GM18861 (cell line): ENCODE measurements at regions not wholly inside any gene's neighbourhood (a gene's known extent, or its start where the extent isn't known, plus 50 kb on each side); places are given as distances from the start of the nearest gene placed in this dataset.

Experiments used
- ATAC-seq: cut with Tn5 transposase; IDR thresholded peaks from one replicate; pipeline ENCODE4 v1.9.1; 2021; ENCODE audit not compliant: unreplicated experiment

GRCh38 chr13:107866032-107866940 is 349.1 kb downstream of the LIG4 start:
- ATAC-seq = no peak

- ATAC-seq = no peak
These were observed 349.7 kb downstream of the LIG4 start for GRCh38 chr13:107865643-107866031.

- no peak for ATAC-seq
These were observed 350.1 kb downstream of the LIG4 start for GRCh38 chr13:107865318-107865575.

GRCh38 chr13:107864543-107865317 is 350.6 kb downstream of the LIG4 start:
- no peak for ATAC-seq

GRCh38 chr13:107860284-107860683 is 355.1 kb downstream of the LIG4 start:
- no peak for ATAC-seq

- no peak for ATAC-seq
These were observed 360.5 kb downstream of the LIG4 start for GRCh38 chr13:107854880-107855279.

- ATAC-seq = no peak
These were observed 363.3 kb downstream of the LIG4 start for GRCh38 chr13:107852072-107852471.

GRCh38 chr13:107851670-107852069 is 363.7 kb downstream of the LIG4 start:
- ATAC-seq = no peak

- ATAC-seq = no peak
These were observed 367.9 kb downstream of the LIG4 start for GRCh38 chr13:107847406-107847805.

- no peak for ATAC-seq
These were observed 368.7 kb downstream of the LIG4 start for GRCh38 chr13:107846642-107847041.

- no peak for ATAC-seq
These were observed 369.4 kb downstream of the LIG4 start for GRCh38 chr13:107845911-107846310.

GRCh38 chr13:107843681-107844080 is 371.7 kb downstream of the LIG4 start:
- ATAC-seq = no peak

- no peak for ATAC-seq
These were observed 372.1 kb downstream of the LIG4 start for GRCh38 chr13:107843281-107843680.

GRCh38 chr13:107842562-107843180 is 372.7 kb downstream of the LIG4 start:
- ATAC-seq = no peak

GRCh38 chr13:107838588-107839161 is 376.7 kb downstream of the LIG4 start:
- no peak for ATAC-seq

GRCh38 chr13:107836685-107837084 is 378.7 kb downstream of the LIG4 start:
- no peak for ATAC-seq

- no peak for ATAC-seq
These were observed 379.9 kb downstream of the LIG4 start for GRCh38 chr13:107835339-107836018.

- no peak for ATAC-seq
These were observed 380.6 kb downstream of the LIG4 start for GRCh38 chr13:107834717-107835116.

- no peak for ATAC-seq
These were observed 381.1 kb downstream of the LIG4 start for GRCh38 chr13:107834281-107834680.

- no peak for ATAC-seq
These were observed 382.7 kb downstream of the LIG4 start for GRCh38 chr13:107832500-107833100.

- ATAC-seq = no peak
These were observed 384.5 kb downstream of the LIG4 start for GRCh38 chr13:107830804-107831203.
